H1 (cell line): ENCODE measurements at regions not wholly inside any gene's neighbourhood (a gene's known extent, or its start where the extent isn't known, plus 50 kb on each side); places are given as distances from the start of the nearest gene placed in this dataset.

Source experiments
- CTCF ChIA-PET: fragments of 300-600 bp; sonication (Branson Sonifier 250); formaldehyde crosslinking; loops from one replicate; lab custom pipeline; 2021; ENCODE audit not compliant: partially characterized antibody; lab: Charles Lee
- POLR2A ChIA-PET: fragments of 300-600 bp; sonication (Branson Sonifier 250); formaldehyde crosslinking; loops from one replicate; lab custom pipeline; 2021; ENCODE audit warnings: inconsistent platforms; ENCODE audit not compliant: partially characterized antibody; lab: Charles Lee
- DNase-seq, 2 experiments: peaks; one replicate each; pipeline versions ENCODE4 v3.0.0 to v3.0.0-alpha.2; 2010 to 2022; ENCODE audit warnings: low spot score in 2 of 2, low read depth in 1 of 2, mixed read lengths in 1 of 2
- FAIRE-seq: peaks from 2 replicates; lab custom pipeline; 2011; peaks lifted over from hg19 to GRCh38; lab: Jason Lieb, UNC
- H2AFZ ChIP-seq: 2 replicates; pipeline ENCODE4 v1.8.1; 2012; ENCODE audit warnings: low read length, inconsistent platforms
- H2AK5ac ChIP-seq: 2 replicates; pipeline ENCODE4 v1.6.1; 2013; ENCODE audit warnings: low read depth, low read length
- H2BK120ac ChIP-seq: replicated peaks from 2 replicates; pipeline ENCODE3; 2013; ENCODE audit warnings: low read depth, low read length, inconsistent platforms
- H2BK12ac ChIP-seq: 2 replicates; pipeline ENCODE4 v1.6.1; 2013; ENCODE audit warnings: low read depth, low read length
- H2BK15ac ChIP-seq: 2 replicates; pipeline ENCODE4 v1.6.1; 2013; ENCODE audit warnings: low read length
- H2BK20ac ChIP-seq: 2 replicates; pipeline ENCODE4 v1.6.1; 2013; ENCODE audit warnings: low read length
- H2BK5ac ChIP-seq: 2 replicates; pipeline ENCODE4 v1.6.1; 2013; ENCODE audit warnings: low read depth, low read length
- H3K14ac ChIP-seq: 2 replicates; pipeline ENCODE4 v1.6.1; 2013; ENCODE audit warnings: inconsistent platforms; ENCODE audit not compliant: insufficient read length
- H3K18ac ChIP-seq: 2 replicates; pipeline ENCODE4 v1.6.1; 2013; ENCODE audit warnings: low read length; ENCODE audit errors: extremely low read depth
- H3K23ac ChIP-seq: 2 replicates; pipeline ENCODE4 v1.6.1; 2013; ENCODE audit warnings: inconsistent platforms; ENCODE audit not compliant: insufficient read length
- H3K23me2 ChIP-seq: 2 replicates; pipeline ENCODE4 v1.6.1; 2013; ENCODE audit warnings: low read depth, low read length
- H3K27ac ChIP-seq: 2 replicates; pipeline ENCODE4 v1.6.1; 2011; ENCODE audit warnings: low read depth, low read length, inconsistent platforms
- H3K27me3 ChIP-seq, 4 experiments: replicated peaks in 1 of 4; 1 replicate in 1 of 4; 2 replicates in 3 of 4; pipeline versions ENCODE4 v1.6.1 to v1.8.1; 2011 to 2013; ENCODE audit warnings: low read length in 3 of 4, mild to moderate bottlenecking in 3 of 4, inconsistent platforms in 2 of 4, mixed read lengths in 2 of 4, moderate library complexity in 1 of 4; ENCODE audit not compliant: control insufficient read depth in 3 of 4, insufficient read depth in 3 of 4; ENCODE audit errors: extremely low read depth in 1 of 4
- H3K36me3 ChIP-seq, 4 experiments: 2 replicates each; pipeline versions ENCODE4 v1.6.1 to v1.8.1; 2011 to 2013; ENCODE audit warnings: mild to moderate bottlenecking in 4 of 4, low read length in 3 of 4, moderate library complexity in 2 of 4, control low read depth in 1 of 4, inconsistent platforms in 1 of 4; ENCODE audit not compliant: insufficient read depth in 4 of 4, control insufficient read depth in 2 of 4
- H3K4ac ChIP-seq: replicated peaks from 2 replicates; pipeline ENCODE3; 2013; ENCODE audit warnings: low read length, low read depth, mixed read lengths, inconsistent platforms; ENCODE audit not compliant: insufficient read length
- H3K4me1 ChIP-seq, 4 experiments: replicated peaks in 1 of 4; 1 replicate in 1 of 4; 2 replicates in 3 of 4; pipeline versions ENCODE4 v1.6.1 to v1.8.1; 2011 to 2013; ENCODE audit warnings: low read length in 3 of 4, inconsistent platforms in 2 of 4, mixed read lengths in 1 of 4; ENCODE audit not compliant: insufficient read depth in 4 of 4, control insufficient read depth in 3 of 4
- H3K4me2 ChIP-seq, 2 experiments: 2 replicates each; pipeline versions ENCODE4 v1.6.1 to v1.8.1; 2011 to 2013; ENCODE audit warnings: low read depth in 2 of 2, low read length in 2 of 2, control low read depth in 1 of 2, inconsistent platforms in 1 of 2, mild to moderate bottlenecking in 1 of 2; ENCODE audit not compliant: insufficient read depth in 1 of 2
- H3K4me3 ChIP-seq, 4 experiments: fragments of 200-600, 300-600 bp in 1 of 4; sonication (generic), shearing (Covaris generic), sonication (Bioruptor Twin) in 1 of 4; 2 replicates each; pipeline versions ENCODE4 v1.5.1 to v1.8.1; 2011 to 2016; ENCODE audit warnings: low read length in 4 of 4, low read depth in 3 of 4, control low read depth in 2 of 4, inconsistent platforms in 2 of 4, mild to moderate bottlenecking in 2 of 4, mixed read lengths in 1 of 4, moderate library complexity in 1 of 4; ENCODE audit not compliant: insufficient read depth in 2 of 4; ENCODE audit errors: extremely low read depth in 1 of 4
- H3K56ac ChIP-seq: replicated peaks from 2 replicates; pipeline ENCODE3; 2013; ENCODE audit warnings: low read depth, mild to moderate bottlenecking, mixed read lengths, low read length, inconsistent platforms; ENCODE audit not compliant: insufficient read length
- H3K79me1 ChIP-seq: 2 replicates; pipeline ENCODE4 v1.6.1; 2013; ENCODE audit warnings: low read depth, low read length, control low read depth
- H3K79me2 ChIP-seq, 2 experiments: 2 replicates each; pipeline versions ENCODE4 v1.6.1 to v1.8.1; 2012 to 2013; ENCODE audit warnings: low read length in 2 of 2, mild to moderate bottlenecking in 2 of 2, inconsistent platforms in 1 of 2; ENCODE audit not compliant: insufficient read depth in 2 of 2, control insufficient read depth in 1 of 2
- H3K9ac ChIP-seq, 4 experiments: replicated peaks in 1 of 4; 1 replicate in 1 of 4; 2 replicates in 3 of 4; pipeline versions ENCODE4 v1.6.1 to v1.8.1; 2011 to 2013; ENCODE audit warnings: low read depth in 3 of 4, low read length in 3 of 4, control low read depth in 2 of 4, mild to moderate bottlenecking in 2 of 4, moderate library complexity in 2 of 4, inconsistent platforms in 1 of 4; ENCODE audit errors: extremely low read depth in 1 of 4
- H3K9me3 ChIP-seq, 2 experiments: 2 replicates each; pipeline versions ENCODE4 v1.6.1 to v1.8.1; 2012 to 2013; ENCODE audit warnings: mild to moderate bottlenecking in 2 of 2, moderate library complexity in 2 of 2, control low read depth in 1 of 2, inconsistent platforms in 1 of 2, low read depth in 1 of 2, low read length in 1 of 2, mixed read lengths in 1 of 2; ENCODE audit not compliant: insufficient read depth in 2 of 2
- H4K20me1 ChIP-seq, 2 experiments: replicated peaks in 1 of 2; 2 replicates each; pipeline versions ENCODE3 to v1.8.1; 2011 to 2013; ENCODE audit warnings: inconsistent platforms in 2 of 2, low read length in 2 of 2, mild to moderate bottlenecking in 1 of 2; ENCODE audit not compliant: insufficient read depth in 2 of 2, control insufficient read depth in 1 of 2
- H4K5ac ChIP-seq: 2 replicates; pipeline ENCODE4 v1.6.1; 2013; ENCODE audit warnings: low read length, low read depth, mixed read lengths, inconsistent platforms; ENCODE audit not compliant: insufficient read length
- H4K8ac ChIP-seq: 2 replicates; pipeline ENCODE4 v1.8.0; 2013; ENCODE audit warnings: mild to moderate bottlenecking, moderate library complexity, low read length, inconsistent platforms; ENCODE audit not compliant: insufficient read depth; ENCODE audit errors: extremely low read depth
- H4K91ac ChIP-seq: replicated peaks from 2 replicates; pipeline ENCODE3; 2013; ENCODE audit warnings: low read length, mixed read lengths, inconsistent platforms; ENCODE audit not compliant: insufficient read length
- CBX5 ChIP-seq: fragments of 300-800, 300-1000 bp; sonication (generic); IDR thresholded peaks from 2 replicates; pipeline ENCODE4 v1.7.1; 2016; ENCODE audit warnings: antibody characterized with exemption, low read length, low read depth
- CREB1 ChIP-seq: IDR thresholded peaks from 2 replicates; pipeline ENCODE4 v1.6.1; 2012; ENCODE audit warnings: inconsistent platforms
- JUN ChIP-seq: IDR thresholded peaks from 2 replicates; pipeline ENCODE4 v1.6.1; 2011; ENCODE audit warnings: low read depth, mild to moderate bottlenecking, improper control_type of control experiment, low read length
- MAX ChIP-seq: IDR thresholded peaks from 2 replicates; pipeline ENCODE4 v1.6.1; 2012; ENCODE audit warnings: inconsistent platforms
- PHF8 ChIP-seq: fragments of 200-600 bp; sonication (generic); conservative IDR thresholded peaks from 2 replicates; pipeline ENCODE4 v1.7.1; 2012; ENCODE audit warnings: low read depth, mild to moderate bottlenecking, inconsistent platforms, low read length, moderate library complexity
- POU5F1 ChIP-seq: IDR thresholded peaks from 2 replicates; pipeline ENCODE4 v1.6.1; 2011; ENCODE audit warnings: low read depth, mild to moderate bottlenecking, low read length, moderate library complexity
- RXRA ChIP-seq: IDR thresholded peaks from 2 replicates; pipeline ENCODE4 v1.6.1; 2011; ENCODE audit warnings: low read depth, mild to moderate bottlenecking, low read length, moderate library complexity; ENCODE audit not compliant: insufficient read depth
- SIN3A ChIP-seq, 2 experiments: IDR thresholded peaks in 1 of 2; conservative IDR thresholded peaks in 1 of 2; 2 replicates each; pipeline ENCODE4 v1.6.1; 2011 to 2012; ENCODE audit warnings: low read length in 2 of 2, improper control_type of control experiment in 1 of 2, low read depth in 1 of 2, mild to moderate bottlenecking in 1 of 2
- SP4 ChIP-seq: IDR thresholded peaks from 2 replicates; pipeline ENCODE4 v1.6.1; 2012; ENCODE audit warnings: low read length, inconsistent platforms
- YY1 ChIP-seq: IDR thresholded peaks from 2 replicates; pipeline ENCODE4 v1.6.1; 2011; ENCODE audit warnings: low read depth, mild to moderate bottlenecking, low read length
- whole genome bisulfite sequencing, 2 experiments: shearing (Covaris generic) in 1 of 2; methylation state at CpG; one replicate each; pipeline versions ENCODE4 v1.1.6 to v1.1.7; 2013 to 2015; ENCODE audit warnings: low lambda C conversion rate in 2 of 2, mixed read lengths in 2 of 2, inconsistent platforms in 1 of 2, low coverage in 1 of 2, missing lambda C conversion rate in 1 of 2; ENCODE audit not compliant: insufficient replicate concordance in 2 of 2, insufficient coverage in 1 of 2, insufficient read length in 1 of 2; ENCODE audit errors: extremely low coverage in 1 of 2, missing lambda C conversion rate in 1 of 2; 5-methylcytosine and 5-hydroxymethylcytosine counted together

GRCh38 chr2:159849160-159849813, 51.3 kb upstream of the CD302 start:
- Histone ChIP-seq H3K23ac (no peak overlapping the region), H4K20me1 (no peaks in the 10 kb centered on the region), H2AFZ (no peak overlapping the region), H4K5ac (no peak overlapping the region), H3K4me3 (no peak overlapping the region), H2BK12ac (no peak overlapping the region), H3K23me2 (no peaks in the 10 kb centered on the region), H3K79me1 (no peaks in the 10 kb centered on the region), H3K9me3 (no peaks in the 10 kb centered on the region), H3K9ac (no peak overlapping the region), H2BK15ac (no peak overlapping the region), H3K36me3 (no peaks in the 10 kb centered on the region), H2AK5ac (no peak overlapping the region), H3K14ac (no peak overlapping the region), H3K27me3 (no peaks in the 10 kb centered on the region; a peak in 1 of 7 replicates), H3K56ac (no peak overlapping the region), H3K4ac (no peak overlapping the region), H2BK20ac (no peak overlapping the region), H4K91ac (no peak overlapping the region), H3K27ac (no peak overlapping the region), H3K18ac (no peak overlapping the region), H3K4me2 (no peak overlapping the region), H3K79me2 (no peaks in the 10 kb centered on the region), H2BK120ac (no peak overlapping the region), H4K8ac (no peak overlapping the region), H2BK5ac (no peak overlapping the region), H3K4me1 (no peaks in the 10 kb centered on the region)
- ChIA-PET CTCF (interaction anchor here (1.5 kb wide), 1 partner anchor 73 kb away, joined by 4 read pairs; no protein-coding TSS in a partner anchor), POLR2A (no interaction called here)
- WGBS, 2 experiments = 90% methylated on average over 3 of the region's 3 CpGs; no CpG with 5 or more reads in 1 of the 2 experiments
- no peak for TF ChIP-seq CREB1
- no peak for TF ChIP-seq SIN3A (conservative IDR thresholded peaks at IDR 0.05 in 1 of 2, IDR thresholded peaks at IDR 0.05 in 1 of 2; ENCODE audit: low read depth in 1 of 2, low read length in 2 of 2)
- TF ChIP-seq POU5F1 = no peak
- no peak for TF ChIP-seq JUN
- no peak for TF ChIP-seq MAX
- no peak for TF ChIP-seq YY1
- no peak for TF ChIP-seq SP4
- no peak for TF ChIP-seq RXRA
- TF ChIP-seq CBX5 = no peak
- no peak for TF ChIP-seq PHF8
- FAIRE-seq = no peak
- DNase-seq = no peak
